ENCODE measurements at regions not wholly inside any gene's neighbourhood (a gene's known extent, or its start where the extent isn't known, plus 50 kb on each side); places are given as distances from the start of the nearest gene placed in this dataset.
"Not testable (repeated sequence)": the region's sequence is repeated elsewhere in the genome, so short reads cannot be mapped to it uniquely, and the experiment has no call there.

DNA sequence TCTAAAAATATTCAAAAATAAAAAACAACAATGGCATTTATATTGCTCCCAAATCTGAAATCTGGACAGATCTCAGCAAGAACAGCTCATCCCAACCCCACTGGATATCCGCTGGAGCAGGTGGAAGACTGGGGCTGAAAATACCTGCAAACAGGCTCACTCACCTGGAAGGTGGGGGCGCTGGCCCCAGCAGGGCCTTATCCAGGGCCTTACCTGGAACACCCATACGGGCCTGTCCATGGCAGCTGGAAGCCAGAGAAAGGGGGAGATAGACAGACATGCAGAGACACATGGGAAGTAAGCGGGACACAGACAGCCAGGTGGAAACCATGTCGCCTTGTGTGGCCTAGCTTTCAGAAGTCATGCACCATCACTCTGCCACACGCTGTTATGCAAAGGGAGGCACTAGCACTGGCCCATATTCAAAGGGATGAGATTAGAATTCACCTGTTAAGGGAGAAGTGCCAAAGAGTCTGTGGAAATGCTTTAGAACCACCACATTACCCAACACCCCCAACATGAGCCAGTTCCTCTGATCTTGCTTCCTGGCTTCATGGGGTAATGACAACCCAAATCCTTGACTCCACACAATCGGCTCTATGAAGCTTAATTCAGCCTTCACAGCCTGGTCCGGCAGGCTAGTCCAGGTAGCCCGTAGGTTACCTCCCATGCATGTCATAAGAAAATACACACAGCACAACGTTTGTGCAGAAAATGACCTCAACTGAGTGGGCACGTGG lies 99.0 kb upstream of the CDYL start:
- DNase-seq (ENCODE audit: low read depth in 1 of 2, low spot score in 1 of 2) = no peak

DNA sequence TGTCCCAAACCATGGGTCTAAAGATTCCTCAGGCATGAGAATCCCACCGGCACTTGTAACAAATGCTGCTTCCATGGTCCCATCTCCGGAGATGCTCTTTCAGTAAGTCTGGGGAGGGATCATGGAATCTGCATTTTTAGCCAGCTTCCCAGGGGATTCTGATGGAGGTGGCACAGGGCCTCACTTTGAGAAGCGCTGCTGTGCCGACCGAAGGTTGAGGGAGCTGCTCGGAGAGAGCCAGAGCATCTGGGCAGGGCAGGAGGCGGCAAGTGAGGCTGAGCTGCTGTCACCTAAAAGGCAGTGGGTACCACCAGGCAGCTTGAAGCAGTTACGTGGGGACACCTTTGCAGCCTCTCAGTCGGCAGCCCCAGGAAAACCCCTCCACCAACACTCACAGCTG lies 100.2 kb upstream of the CDYL start:
- DNase-seq (ENCODE audit: low read depth in 1 of 2, low spot score in 1 of 2) = no peak

DNA sequence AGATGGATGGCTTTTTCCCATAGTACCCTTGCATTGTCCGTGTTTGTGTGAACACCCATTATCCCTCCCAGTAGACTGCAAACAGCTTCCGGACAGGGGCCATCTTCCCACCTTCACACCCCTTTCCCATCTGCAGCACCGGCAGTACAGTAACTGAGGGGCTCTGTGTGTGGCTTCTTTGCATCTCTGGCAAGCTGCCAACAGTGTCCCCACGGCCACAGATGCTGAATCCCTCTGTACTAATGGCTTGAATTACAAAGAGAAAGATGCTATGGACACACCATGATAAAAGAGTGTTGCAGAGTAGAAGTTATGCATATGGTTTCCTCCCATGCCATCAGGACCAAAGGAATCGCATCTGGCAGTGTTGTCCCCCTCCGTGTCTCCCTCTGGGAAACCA lies 101.1 kb upstream of the CDYL start:
- DNase-seq (ENCODE audit: low read depth in 1 of 2, low spot score in 1 of 2) = no peak

DNA sequence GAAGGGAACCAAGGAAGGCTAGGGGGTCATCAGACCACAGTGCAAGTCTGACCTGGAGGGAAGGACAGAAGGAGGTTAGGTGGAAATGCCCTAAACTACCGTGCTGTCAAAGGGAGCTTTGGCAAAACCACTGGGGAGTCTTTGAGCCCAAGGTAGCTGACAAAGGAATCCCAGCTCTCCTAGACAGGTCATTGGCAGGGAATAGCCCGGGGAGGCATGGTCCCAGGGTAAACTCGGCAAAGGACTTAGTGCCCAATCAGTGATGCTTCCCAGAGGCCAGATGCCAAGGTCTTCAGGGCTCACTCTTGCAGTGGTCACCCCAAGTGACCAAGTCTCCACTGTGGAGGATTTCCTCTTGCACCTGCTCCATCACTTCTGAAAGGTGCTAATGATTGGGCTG lies 102.3 kb upstream of the CDYL start:
- DNase-seq (ENCODE audit: low read depth in 1 of 2, low spot score in 1 of 2) = no peak

DNA sequence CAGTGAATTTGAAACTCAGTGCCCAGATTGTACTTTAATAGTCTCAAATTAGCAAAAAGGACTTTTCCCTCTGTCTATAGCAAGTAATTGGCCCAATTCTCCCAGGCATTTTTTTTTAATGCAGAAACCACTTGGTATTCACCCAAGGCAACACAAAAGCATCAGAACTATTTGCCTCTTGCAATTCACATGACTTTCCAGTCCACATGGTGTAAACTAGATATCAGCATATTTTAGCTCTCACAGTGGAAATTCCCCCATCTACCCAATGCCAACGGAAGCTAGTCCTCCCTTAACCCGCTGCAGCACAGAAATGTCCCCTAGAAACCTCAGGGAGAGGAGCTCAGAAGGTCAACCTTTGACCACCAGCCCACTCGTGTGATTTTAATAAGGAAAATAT lies 103.4 kb upstream of the CDYL start:
- no peak for DNase-seq (ENCODE audit: low read depth in 1 of 2, low spot score in 1 of 2)

DNA sequence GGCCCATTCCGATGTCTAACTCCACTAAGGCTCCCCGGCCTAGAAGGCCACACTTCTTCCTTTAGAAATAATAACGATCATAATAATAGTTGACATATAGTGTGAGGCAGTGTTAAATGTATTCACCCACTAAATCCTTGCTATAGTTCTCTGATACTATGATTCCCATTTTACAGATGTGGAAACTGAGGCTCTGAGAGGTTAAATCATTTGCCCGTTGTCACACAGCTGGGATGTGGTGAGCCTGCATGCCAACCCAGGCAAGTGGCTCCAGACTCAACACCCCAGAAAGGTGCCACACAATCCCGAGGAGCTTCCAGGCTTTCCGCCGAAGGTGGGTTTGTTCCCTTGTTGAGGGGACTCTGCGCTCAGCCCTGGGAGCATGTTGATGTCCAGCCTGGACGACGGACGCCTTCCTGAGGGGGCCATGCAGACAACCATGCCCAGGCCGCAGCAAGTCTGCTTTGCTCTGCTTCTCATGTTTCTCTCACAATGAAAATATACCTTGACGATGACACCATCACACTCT lies 104.6 kb upstream of the CDYL start:
- no peak for DNase-seq (ENCODE audit: low read depth in 1 of 2, low spot score in 1 of 2)

DNA sequence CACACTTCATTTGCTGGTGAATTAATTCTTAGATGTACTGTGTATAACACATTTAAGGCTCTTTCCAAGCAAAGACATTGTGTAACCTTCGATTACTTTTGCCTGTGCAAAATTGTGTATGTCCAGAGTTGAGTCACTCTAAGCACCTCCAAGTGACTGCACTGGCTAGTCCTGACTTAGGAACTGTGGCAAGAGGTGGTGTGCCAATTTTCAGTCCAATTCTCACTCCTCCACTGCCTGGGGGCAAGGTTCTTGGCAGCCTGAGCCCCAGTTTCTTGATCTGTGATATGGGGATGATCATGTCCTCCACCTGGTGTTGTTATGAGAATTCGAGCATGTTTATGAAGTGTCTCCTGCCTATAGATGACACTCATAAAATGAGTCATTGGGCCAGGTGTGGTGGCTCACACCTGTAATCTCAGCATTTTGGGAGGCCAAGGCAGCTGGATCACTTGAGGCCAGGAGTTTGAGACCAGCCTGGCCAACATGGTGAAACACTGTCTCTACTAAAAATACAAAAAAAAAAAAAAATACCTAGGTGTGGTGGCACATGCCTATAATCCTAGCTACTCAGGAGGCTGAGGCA lies 105.3 kb upstream of the CDYL start:
- DNase-seq (ENCODE audit: low read depth in 1 of 2, low spot score in 1 of 2) = no peak

DNA sequence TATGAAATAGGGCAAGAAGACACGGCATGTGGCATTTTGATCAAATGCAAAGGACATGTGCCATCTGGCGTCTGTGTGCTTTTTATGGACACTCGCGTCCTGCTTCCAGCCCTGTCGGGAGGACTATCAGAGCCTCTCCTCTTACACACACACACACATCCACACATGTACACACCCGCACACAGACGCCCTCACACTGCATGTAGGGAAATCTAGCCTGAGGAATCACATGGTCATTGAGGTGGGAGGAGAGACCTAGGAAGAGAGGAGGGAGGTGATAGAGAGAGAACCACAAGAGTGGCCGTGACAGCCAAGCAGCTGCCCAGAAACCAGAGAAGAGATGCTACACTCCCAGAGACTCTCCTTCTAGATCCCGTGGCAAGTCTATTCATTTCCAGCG lies 105.9 kb upstream of the CDYL start:
- no peak for DNase-seq (ENCODE audit: low read depth in 1 of 2, low spot score in 1 of 2)

DNA sequence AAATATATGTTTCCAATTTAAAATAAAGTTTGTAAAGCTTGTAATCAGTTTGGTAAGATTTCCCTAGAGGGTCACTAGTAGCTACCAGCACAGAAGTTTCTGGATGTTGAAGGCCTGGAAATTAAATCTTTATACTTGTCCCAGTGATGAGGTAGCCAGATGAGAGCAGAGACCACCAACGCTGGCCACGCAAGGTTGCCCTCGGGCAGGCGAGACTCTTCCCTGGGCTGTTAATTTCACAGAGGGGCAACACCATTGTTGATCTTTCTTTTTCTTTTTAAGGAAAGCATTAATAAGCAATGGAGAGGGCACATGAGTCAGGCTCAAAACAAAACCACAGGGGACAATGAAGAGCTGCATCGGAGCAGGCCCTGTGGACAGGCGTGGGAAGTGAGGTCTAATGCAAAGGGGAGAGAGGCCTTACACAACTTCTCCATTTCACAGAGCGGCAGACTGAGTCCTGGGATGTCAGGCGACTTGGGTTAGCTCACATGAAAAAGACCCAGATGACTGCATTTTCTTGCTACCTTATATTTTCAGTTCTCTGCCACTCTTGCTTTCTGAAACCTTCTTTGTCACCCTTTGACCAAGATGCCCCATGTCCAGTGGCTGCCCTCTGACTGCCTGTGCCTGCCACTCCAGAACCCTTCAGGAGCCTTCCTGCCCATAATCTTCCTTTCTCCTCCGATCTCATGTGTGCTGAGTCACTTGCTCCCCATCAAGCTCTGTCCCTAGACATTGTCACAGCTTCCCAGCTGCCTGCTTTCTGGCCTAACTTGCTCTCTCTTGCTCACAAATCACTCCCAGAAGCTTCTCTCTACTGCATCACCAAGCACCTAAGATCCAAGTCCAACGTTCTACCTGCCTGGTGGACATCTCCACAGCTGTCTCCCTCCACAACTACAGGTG lies 107.7 kb upstream of the CDYL start:
- DNase-seq (ENCODE audit: low read depth in 1 of 2, low spot score in 1 of 2) = no peak

DNA sequence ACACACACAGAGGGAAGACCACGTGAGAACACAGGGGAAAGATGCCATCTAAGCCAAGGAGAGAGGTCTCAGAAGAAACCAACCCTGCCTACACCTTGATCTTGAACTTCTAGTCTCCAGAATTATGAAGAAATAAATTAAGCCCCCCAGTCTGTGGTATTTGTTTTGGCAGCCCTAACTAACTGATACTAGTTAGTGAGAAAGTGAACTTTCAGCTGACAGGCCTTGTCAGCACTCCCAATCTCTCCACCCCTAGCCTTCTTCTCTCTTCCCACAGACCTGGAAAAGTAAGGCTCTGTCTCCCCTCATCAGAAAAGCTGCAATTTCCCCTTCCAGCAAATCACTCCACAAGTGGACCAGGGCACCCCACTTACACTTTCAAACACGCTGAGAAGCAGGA lies 108.6 kb upstream of the CDYL start:
- no peak for DNase-seq (ENCODE audit: low read depth in 1 of 2, low spot score in 1 of 2)

DNA sequence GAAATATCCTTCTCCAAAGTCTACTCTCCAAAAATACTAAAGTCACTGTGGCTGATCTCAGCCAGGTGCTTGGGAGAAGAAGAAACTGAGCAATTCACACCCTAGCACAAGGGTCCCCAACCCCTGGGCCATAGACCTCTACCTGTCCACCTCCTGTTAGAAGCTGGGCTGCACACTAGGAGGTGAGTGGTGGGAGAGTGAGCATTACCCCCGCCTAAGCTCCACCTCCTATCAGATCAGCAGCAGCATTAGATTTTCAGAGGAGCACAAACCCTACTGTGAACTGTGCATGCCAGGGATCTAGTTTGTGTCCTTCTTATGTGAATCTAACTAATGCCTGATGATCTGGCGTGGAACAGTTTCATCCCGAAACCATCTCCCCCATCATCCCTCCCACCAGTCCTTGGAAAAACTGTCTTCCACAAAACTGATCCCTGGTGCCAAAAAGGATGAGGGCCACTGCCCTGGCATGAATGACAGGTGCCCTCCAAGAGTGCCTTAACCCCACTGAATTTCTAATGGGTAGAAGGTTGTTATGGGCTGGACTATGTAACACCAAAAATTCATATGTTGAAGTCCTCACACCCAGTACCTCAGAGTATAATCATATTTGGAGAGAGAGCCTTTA lies 109.2 kb upstream of the CDYL start:
- no peak for DNase-seq (ENCODE audit: low read depth in 1 of 2, low spot score in 1 of 2)

DNA sequence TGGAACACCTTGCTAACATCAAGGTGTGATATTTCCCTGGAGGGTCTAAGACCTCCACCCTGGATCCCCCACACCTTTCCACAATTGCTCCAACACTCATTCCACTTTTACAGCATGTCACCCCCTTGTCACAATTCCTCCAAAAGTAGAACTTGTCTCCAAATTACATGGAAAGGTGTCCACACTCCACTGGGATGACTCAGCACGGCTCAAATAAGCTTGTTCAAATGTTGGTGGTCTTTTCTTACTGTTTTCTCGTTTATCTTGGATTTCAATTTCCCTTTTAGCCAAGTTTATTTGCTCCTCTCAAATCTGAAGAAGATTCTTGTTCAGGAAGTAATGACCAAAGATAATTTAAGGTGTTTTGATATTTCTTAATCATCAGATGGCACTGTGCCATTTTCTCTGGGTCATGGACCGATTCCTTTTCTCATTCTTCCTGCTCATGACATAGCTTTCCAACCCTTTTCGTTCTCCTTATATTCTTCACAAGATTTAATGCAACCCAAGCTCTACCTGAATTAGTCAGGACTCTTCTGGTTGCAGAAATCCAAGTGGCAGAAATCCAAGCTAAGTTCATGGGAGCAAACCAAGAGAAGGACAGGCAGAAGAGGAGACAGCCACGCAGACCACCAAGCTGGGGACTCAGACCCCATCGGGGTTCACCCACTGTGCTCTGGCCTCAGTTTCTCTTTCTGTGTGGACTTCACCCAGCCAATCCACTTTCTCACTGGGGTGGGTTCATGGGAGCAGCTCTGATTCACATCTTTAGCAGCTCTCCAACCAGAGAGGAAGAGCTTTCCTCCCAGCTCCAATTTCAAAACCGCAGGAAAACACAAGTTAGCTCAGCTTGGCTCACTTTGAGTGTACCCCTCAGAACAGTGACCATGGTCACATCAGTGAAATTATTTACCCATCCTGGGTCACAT lies 110.5 kb upstream of the CDYL start:
- DNase-seq (ENCODE audit: low read depth in 1 of 2, low spot score in 1 of 2) = no peak

DNA sequence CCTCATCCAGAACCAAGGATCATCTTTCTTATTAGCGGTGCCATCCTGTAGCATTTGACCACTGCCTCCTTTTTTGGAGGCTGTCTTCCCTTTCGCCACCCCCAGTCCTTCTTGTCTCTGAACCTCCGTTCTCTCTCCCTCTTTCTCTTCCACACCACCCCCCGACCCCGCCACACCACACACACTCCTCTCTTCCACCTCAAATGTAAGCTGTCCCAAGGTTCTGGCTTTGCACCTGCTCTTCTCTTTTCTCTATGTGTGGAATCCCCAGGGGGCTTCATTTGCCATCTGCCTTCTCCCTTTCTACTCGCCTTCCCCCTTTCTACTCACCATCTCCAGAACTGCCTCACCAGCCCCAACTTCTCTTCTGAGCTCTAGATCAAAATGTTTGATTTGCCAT lies 111.3 kb upstream of the CDYL start:
- DNase-seq (ENCODE audit: low read depth in 1 of 2, low spot score in 1 of 2) = no peak

DNA sequence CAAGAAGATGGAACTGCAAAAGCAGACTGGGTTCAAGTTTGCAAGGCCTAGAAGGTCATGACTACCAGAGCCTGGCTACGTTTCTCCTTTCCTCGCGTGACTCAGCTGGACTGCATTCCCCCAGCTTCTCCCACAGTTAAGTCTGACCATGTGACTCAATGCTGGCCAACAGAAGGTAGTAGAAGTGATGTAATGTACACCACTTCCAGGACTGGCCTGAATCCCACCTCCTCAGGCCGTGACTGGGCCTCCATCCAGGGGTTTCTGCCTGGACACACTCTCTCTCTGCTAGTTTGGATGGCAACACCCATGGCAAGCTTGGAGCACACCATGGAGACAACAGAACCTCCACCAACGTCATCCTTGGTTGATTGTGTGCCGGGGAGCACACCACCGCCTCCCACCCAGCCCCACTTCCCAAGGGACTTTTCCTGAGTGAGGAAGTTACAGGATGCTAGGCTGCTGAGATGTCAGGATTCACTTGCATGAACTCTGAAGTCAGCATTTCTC lies 112.0 kb upstream of the CDYL start:
- DNase-seq (ENCODE audit: low read depth in 1 of 2, low spot score in 1 of 2) = no peak

DNA sequence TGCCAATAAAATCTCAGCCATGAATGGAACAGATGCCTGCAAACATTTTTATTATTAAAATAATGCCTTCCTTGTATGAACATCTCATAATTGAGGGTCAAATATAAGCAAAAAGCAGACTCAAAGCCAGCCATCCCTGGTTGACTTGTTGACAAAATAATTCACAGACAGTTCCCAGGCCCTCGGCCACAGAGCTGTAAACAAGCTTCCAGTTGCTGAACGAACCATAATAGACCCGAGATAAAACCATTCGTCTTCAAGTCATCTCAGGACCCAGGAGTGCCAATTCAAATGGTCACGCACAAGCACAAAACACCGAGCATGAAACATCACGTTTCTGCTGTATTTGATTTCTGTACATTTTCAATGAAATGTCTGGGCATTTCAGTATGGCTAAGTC lies 113.3 kb upstream of the CDYL start:
- no peak for DNase-seq (ENCODE audit: low read depth in 1 of 2, low spot score in 1 of 2)

DNA sequence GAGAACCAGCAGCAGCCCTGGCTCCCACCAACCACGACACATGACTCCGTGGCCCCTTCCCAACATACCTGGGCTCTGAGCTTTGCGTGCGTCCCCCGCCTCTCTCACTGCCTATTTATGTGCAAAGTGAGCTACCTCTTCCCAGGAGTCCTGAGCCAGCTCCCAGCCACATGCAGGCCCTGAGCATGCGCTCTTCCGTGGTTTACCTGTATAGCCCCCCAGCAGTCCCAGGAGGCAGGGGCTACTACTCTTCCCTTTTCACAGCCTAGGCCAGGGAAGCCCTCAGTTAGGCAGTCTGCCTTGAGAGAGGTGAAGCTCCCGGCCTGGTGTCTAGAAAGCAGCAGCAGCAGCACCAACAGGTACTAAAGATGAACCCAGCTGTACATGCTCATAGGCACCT lies 114.8 kb upstream of the CDYL start:
- no peak for DNase-seq (ENCODE audit: low read depth in 1 of 2, low spot score in 1 of 2)

DNA sequence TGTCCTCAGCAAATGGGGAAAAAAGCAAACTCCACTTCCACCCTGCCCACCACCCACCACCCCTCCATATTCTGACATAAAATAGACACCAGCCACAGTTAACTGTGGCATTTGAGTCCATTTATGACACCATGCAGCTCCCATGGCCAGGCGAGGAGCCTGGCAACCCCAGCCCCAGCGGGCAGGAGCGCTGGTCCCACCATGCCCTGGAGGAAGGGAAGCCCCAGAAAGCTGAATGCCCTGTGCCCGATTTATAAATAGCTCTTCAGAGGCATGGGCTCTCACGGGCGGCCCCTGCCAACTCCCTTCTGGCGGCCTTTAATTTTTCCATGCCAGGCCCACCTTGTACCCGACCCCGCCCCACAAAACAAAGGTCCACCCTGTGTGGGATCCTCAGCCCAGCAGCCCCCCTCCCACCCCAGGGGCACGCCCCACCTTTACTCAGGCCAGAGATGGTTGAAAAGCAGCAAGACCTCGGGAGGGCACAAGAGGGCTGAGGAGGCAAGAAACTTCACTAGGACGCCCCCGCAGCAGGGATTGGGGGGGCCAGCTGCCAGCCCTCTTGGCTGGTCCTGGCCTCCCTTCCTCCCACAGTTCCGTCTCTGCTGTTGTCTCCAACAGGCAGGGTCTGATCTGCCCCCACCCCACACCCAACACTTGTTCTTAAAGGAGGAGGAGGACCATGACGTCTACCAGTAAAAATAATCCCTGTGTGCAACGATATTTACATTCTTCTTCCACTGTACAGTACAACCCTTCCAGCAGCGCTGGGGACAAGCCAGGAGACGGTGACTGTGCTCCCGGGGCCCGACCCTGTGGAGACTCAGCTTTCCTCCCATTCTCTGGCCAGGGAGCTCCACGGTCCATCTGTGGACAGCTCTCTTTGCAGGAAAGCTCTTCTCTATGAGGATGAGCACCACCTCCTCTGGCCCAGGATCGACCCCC lies 115.6 kb upstream of the CDYL start:
- DNase-seq (ENCODE audit: low read depth in 1 of 2, low spot score in 1 of 2) = no peak

DNA sequence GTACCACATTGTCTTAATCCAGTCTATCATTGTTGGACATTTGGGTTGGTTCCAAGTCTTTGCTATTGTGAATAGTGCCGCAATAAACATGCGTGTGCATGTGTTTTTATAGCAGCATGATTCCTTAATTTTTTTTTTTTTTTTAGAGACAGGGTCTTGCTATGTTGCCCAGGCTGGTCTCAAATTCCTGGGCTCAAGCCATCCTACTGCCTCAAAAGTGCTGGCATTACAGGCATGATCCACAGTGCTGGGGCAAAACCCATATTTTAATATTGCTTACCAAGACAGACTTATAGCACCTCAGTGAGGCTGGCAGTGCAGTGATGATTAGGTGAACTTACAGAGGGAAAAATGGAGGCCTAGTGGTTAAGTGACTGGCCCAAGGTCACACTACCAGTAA lies 116.5 kb upstream of the CDYL start:
- DNase-seq (ENCODE audit: low read depth in 1 of 2, low spot score in 1 of 2) = not testable (repeated sequence)

DNA sequence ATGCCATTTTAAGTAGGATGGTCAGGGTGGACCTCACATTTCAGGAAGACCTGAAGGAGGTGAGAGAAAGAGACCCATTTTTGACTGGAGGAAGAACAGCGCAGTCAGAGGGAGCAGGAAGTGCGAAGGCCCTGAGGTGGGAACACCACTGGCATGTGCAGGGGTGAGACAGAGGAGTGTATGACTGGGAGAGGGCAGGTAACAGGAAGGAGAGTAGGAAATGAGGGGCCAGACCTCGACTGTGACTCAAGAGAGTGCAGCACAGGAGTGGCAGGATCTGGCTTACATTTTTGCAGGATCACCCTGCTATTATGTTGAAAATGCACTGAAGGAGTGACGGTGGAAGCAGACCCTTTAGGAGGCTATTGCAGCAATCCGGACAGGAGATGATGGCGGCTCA lies 117.7 kb upstream of the CDYL start:
- no peak for DNase-seq (ENCODE audit: low read depth in 1 of 2, low spot score in 1 of 2)
